ENCODE measurements at regions not wholly inside any gene's neighbourhood (a gene's known extent, or its start where the extent isn't known, plus 50 kb on each side); places are given as distances from the start of the nearest gene placed in this dataset.

DNA sequence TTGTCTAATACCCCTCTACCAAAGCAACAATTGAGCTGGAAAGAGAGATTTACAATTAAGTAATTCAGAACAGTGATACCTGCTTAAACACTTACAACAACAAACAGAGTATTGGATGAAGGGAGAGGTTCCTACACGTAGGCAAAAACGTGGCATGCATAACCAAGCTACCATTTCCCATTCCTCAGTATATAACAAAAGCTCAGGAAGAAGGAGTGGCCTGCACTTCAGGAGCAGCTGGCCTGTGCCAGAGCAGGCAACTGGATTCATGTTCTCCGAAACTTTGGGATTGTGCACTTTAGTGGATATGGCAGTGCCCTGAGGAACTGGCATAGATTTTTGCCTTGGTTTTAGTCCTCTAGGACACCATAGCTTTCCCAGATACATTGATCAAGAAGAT lies 630.2 kb upstream of the PCDH9 start:
- TF ChIP-seq, protein P1, sequence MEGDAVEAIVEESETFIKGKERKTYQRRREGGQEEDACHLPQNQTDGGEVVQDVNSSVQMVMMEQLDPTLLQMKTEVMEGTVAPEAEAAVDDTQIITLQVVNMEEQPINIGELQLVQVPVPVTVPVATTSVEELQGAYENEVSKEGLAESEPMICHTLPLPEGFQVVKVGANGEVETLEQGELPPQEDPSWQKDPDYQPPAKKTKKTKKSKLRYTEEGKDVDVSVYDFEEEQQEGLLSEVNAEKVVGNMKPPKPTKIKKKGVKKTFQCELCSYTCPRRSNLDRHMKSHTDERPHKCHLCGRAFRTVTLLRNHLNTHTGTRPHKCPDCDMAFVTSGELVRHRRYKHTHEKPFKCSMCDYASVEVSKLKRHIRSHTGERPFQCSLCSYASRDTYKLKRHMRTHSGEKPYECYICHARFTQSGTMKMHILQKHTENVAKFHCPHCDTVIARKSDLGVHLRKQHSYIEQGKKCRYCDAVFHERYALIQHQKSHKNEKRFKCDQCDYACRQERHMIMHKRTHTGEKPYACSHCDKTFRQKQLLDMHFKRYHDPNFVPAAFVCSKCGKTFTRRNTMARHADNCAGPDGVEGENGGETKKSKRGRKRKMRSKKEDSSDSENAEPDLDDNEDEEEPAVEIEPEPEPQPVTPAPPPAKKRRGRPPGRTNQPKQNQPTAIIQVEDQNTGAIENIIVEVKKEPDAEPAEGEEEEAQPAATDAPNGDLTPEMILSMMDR (IDR thresholded peaks at IDR 0.05 in 2 of 3, conservative IDR thresholded peaks at IDR 0.05 in 1 of 3; ENCODE audit: control insufficient read depth in 2 of 3, extremely low read depth in 1 of 3, insufficient read depth in 1 of 3, low read depth in 3 of 3, low read length in 3 of 3) = no peak
- TF ChIP-seq, protein P2, sequence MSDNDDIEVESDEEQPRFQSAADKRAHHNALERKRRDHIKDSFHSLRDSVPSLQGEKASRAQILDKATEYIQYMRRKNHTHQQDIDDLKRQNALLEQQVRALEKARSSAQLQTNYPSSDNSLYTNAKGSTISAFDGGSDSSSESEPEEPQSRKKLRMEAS (IDR thresholded peaks at IDR 0.05; ENCODE audit: low read depth, low read length) = no peak
- TF ChIP-seq, protein P3, sequence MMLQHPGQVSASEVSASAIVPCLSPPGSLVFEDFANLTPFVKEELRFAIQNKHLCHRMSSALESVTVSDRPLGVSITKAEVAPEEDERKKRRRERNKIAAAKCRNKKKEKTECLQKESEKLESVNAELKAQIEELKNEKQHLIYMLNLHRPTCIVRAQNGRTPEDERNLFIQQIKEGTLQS (IDR thresholded peaks at IDR 0.05; ENCODE audit: borderline replicate concordance, extremely low read depth, low read depth, low read length) = no peak
- TF ChIP-seq GABPA (IDR thresholded peaks at IDR 0.05; ENCODE audit: low read depth) (no peak), ZNF274 (IDR thresholded peaks at IDR 0.05; ENCODE audit: insufficient read depth, insufficient read length) (no peak)
